ENCODE measurements at regions not wholly inside any gene's neighbourhood (a gene's known extent, or its start where the extent isn't known, plus 50 kb on each side); places are given as distances from the start of the nearest gene placed in this dataset.

GRCh38 chr1:48057249-48057648 is 60.1 kb upstream of the TRABD2B start:
- DNase-seq (ENCODE audit: extremely low read depth in 1 of 2, low read depth in 1 of 2): no peak

DNA sequence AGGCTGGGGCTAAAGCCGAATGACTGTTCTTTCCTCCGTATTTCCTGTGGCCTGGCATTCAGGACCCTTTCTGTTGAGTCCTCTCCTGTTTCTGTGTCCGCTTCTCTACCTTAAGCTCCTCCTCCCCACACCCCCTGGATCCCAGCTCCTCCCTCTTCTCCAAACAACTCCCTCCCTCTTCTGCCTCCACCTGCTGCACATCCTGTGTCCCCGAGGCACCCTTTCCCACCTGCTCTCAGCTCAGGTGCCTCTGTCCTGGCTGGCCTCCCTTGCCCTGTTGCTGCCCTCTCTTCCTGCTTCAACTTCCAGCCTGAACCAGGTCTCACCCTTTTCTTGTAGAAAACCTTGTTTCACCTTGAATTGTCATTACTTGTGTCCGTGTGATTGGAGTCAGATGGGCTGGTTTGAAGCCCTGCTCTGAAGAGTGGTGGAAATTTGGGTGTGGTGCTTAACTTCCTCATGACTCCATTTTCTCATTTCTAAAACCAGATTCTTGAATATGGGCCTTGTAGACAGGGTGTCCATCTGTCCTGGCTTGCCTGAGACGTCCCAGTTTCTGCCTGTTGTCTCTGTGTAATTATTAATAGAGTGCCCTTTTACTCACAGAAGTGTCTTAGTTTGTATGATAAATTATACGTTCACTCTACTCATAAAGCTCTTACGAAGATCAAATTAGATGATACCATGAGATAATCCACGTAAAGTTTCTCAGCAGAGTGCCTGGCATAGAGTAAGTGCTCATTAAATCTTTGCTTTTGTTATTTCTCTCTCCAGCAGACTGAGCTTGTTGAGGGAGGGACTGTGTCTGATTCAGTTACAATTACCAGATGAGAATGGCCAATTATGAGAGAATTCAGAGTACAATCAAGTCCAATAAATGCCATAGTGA is 58.9 kb upstream of the TRABD2B start:
- DNase-seq (ENCODE audit: extremely low read depth in 1 of 2, low read depth in 1 of 2): no peak

DNA sequence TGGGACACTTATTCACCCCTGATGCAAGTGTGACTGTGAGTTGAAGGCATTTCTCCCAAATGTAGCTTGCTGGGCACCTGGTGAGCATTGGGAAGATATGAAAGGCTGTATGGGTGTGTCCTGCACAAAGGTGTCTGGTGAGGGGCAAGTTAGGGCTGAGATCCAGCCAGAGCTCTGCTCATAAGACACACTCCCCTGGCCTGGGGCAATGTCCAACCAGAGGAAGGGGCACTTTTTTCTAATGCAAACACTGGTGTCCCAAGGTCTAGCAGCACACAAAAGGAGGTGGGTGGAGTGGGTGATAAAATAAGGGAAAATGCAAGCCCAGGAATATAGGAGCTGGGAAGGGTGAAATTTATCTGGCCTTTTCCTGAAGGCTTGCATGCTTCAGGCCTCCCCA is 57.0 kb upstream of the TRABD2B start:
- DNase-seq (ENCODE audit: extremely low read depth in 1 of 2, low read depth in 1 of 2): no peak

GRCh38 chr1:48052923-48053291 is 55.7 kb upstream of the TRABD2B start:
- no peak for DNase-seq (ENCODE audit: extremely low read depth in 1 of 2, low read depth in 1 of 2)

GRCh38 chr1:48051466-48052126 is 54.4 kb upstream of the TRABD2B start:
- DNase-seq (ENCODE audit: extremely low read depth in 1 of 2, low read depth in 1 of 2): no peak

DNA sequence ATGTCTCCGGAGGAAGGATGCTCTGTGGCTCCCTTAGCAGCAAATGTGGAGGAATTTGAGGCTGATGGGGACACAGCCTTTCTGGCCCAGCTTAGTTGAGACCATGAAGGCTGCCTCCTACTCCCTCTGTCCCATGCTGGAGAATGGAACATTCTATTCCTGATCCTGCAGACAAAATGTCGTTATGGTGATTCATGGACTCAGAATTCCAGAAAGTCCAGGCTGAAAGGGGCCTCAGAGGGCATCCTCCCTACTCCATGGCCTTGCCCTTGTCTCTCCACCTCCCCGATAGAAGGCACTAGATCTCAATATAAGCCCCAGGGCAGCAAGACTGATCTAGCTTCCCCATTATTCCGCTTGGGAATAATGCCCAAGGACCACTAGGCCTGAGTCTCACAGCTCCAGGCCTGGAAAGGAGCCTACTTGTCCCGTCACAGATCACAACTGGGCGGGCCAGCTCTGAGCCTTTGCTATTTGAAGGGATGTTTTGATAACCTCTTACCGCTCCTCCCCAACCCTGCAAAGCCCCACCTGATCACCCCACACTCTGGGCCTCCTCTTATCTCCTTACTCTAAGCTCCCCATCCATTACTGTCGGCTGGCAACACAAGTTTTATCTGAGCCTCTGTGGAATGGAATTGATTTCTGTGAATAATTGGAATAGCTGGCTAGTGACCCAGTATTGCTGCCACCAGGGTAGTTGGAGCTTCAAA is 52.8 kb upstream of the TRABD2B start:
- no peak for DNase-seq (ENCODE audit: extremely low read depth in 1 of 2, low read depth in 1 of 2)

DNA sequence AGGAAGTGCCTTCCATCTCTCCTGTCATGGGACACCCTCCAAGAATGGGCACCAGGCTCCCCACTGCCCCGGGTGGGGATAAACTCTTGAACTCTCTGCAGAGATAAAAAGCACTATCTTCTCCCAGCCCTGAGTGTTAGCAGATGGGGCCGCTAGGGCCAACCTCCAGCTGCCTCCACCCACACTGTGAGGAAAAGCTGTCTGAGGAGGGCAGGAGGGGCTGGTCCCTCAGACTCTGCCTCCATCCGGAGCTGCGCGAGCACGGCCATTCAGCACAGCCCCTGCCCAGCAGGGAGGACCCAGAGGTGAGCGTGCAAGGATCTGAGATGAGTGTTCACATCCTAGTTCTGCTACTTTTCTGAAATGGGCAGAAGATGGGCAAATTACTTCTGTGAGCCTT is 51.8 kb upstream of the TRABD2B start:
- no peak for DNase-seq (ENCODE audit: extremely low read depth in 1 of 2, low read depth in 1 of 2)

- no peak for DNase-seq (ENCODE audit: extremely low read depth in 1 of 2, low read depth in 1 of 2)
Measured at GRCh38 chr1:48048064-48048463, 50.9 kb upstream of the TRABD2B start.

GRCh38 chr1:48047116-48047515 is 49.9 kb upstream of the TRABD2B start:
- no peak for DNase-seq (ENCODE audit: extremely low read depth in 1 of 2, low read depth in 1 of 2)

Data from stimulated activated CD8-positive, alpha-beta memory T cell treated with anti-CD3 and anti-CD28 coated beads, Interleukin-7, amount 100 ng/mL, for 48 hours (primary cell).